CD4-positive, alpha-beta T cell (primary cell): ENCODE measurements at regions not wholly inside any gene's neighbourhood (a gene's known extent, or its start where the extent isn't known, plus 50 kb on each side); places are given as distances from the start of the nearest gene placed in this dataset.

Experiments
- ATAC-seq: fragments of 200-7000 bp; cut with Tn5 transposase; one replicate; pipeline ENCODE4 v1.10.0; 2022; ENCODE audit warnings: mild to moderate bottlenecking; ENCODE audit not compliant: poor library complexity
- CTCF ChIA-PET: fragments of 350-600 bp; sonication (Branson Sonifier 250); formaldehyde crosslinking; loops from one replicate; lab custom pipeline; 2021; ENCODE audit warnings: antibody characterized with exemption, inconsistent platforms; lab: Charles Lee
- POLR2A ChIA-PET: fragments of 350-600 bp; sonication (Branson Sonifier 250); formaldehyde crosslinking; loops from one replicate; lab custom pipeline; 2021; ENCODE audit warnings: antibody characterized with exemption, inconsistent platforms; lab: Charles Lee
- DNase-seq, 14 experiments: peaks; one replicate each; pipeline ENCODE4 v3.0.0-alpha.2; 2013 to 2020; ENCODE audit warnings: mixed read lengths in 2 of 14
- H3K27ac ChIP-seq, 2 donors: one replicate each; pipeline versions ENCODE4 v1.5.1 to v1.7.0; 2013; ENCODE audit warnings: low read length in 2 of 2, low read depth in 1 of 2, mild to moderate bottlenecking in 1 of 2
- H3K27me3 ChIP-seq, 2 experiments: 1 replicate in 1 of 2; 2 replicates in 1 of 2; pipeline versions ENCODE4 v1.6.1 to v1.7.0; 2013; ENCODE audit warnings: low read length in 2 of 2, control low read depth in 1 of 2, mild to moderate bottlenecking in 1 of 2, moderate library complexity in 1 of 2; ENCODE audit not compliant: insufficient read depth in 2 of 2, control insufficient read depth in 1 of 2
- H3K36me3 ChIP-seq: one replicate; pipeline ENCODE4 v1.6.1; 2013; ENCODE audit warnings: low read length, control low read depth; ENCODE audit not compliant: insufficient read depth
- H3K4me1 ChIP-seq: one replicate; pipeline ENCODE4 v1.6.1; 2013; ENCODE audit warnings: low read length, control low read depth; ENCODE audit not compliant: insufficient read depth
- H3K4me3 ChIP-seq: one replicate; pipeline ENCODE4 v1.5.1; 2013; ENCODE audit warnings: mild to moderate bottlenecking, low read length, moderate library complexity
- H3K9me3 ChIP-seq, 2 experiments: 1 replicate in 1 of 2; 2 replicates in 1 of 2; pipeline versions ENCODE4 v1.6.1 to v1.7.0; 2013; ENCODE audit warnings: low read length in 2 of 2, mild to moderate bottlenecking in 2 of 2, control low read depth in 1 of 2, moderate library complexity in 1 of 2; ENCODE audit not compliant: control insufficient read depth in 1 of 2, insufficient read depth in 1 of 2
- H3K27ac Mint-ChIP-seq: one replicate; pipeline ENCODE4 v1.8.0; 2020; ENCODE audit warnings: mixed read lengths
- H3K27me3 Mint-ChIP-seq: one replicate; pipeline ENCODE4 v1.8.0; 2021; ENCODE audit warnings: mixed read lengths
- H3K36me3 Mint-ChIP-seq: one replicate; pipeline ENCODE4 v1.8.0; 2021; ENCODE audit warnings: low read depth, mixed read lengths
- H3K4me1 Mint-ChIP-seq: one replicate; pipeline ENCODE4 v1.8.0; 2021; ENCODE audit warnings: low read depth, mixed read lengths
- H3K4me3 Mint-ChIP-seq: one replicate; pipeline ENCODE4 v1.8.0; 2020; ENCODE audit warnings: mild to moderate bottlenecking, mixed read lengths
- H3K9me3 Mint-ChIP-seq: one replicate; pipeline ENCODE4 v1.8.0; 2020; ENCODE audit warnings: mixed read lengths
- intact Hi-C, 2 experiments: fragments of 100-400 bp; cut with DNase I in 1 of 2; cut with micrococcal nuclease in 1 of 2; formaldehyde crosslinking; loops; one replicate each; pipeline versions ENCODE4 v1.15.1 to v1.9.0; 2023 to 2025; cut with DNase I, micrococcal nuclease
- TF ChIP-seq, protein P1 (sequence below): fragments of 200-600 bp; IDR thresholded peaks from one replicate; pipeline ENCODE4 v1.8.0; 2022; ENCODE audit warnings: antibody characterized with exemption, mild to moderate bottlenecking

DNA sequence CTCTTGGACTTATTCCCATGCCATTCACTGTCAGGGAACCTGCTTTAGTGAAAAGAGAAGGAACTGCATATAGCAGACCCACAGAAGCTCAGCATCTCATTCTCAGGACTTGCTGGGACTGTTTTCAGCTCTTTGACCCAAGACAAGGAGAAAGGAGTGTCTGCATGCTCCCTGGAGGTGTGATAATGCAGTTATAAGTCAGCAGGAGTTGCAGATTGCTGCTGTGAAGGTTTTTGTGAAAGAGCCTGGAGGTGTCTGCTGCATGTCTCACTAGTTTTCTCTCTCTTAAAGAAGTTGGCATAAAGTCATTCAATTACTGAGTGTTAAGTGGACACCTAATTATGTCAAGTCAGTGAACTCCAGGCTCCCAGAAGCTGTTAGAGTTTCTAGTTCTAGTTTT is 343.4 kb downstream of the BRINP2 start:
- H3K27me3 ChIP-seq, result no peaks in the 10 kb centered on the region
- no peaks in the 10 kb centered on the region for H3K4me1 ChIP-seq
- Mint-ChIP-seq H3K27me3 (no peaks in the 10 kb centered on the region), H3K36me3 (no peaks in the 10 kb centered on the region), H3K9me3 (peaks cover 4% of the 10 kb centered on the region), H3K27ac (no peak overlapping the region), H3K4me3 (no peak overlapping the region), H3K4me1 (no peaks in the 10 kb centered on the region)
- TF ChIP-seq, protein P1, sequence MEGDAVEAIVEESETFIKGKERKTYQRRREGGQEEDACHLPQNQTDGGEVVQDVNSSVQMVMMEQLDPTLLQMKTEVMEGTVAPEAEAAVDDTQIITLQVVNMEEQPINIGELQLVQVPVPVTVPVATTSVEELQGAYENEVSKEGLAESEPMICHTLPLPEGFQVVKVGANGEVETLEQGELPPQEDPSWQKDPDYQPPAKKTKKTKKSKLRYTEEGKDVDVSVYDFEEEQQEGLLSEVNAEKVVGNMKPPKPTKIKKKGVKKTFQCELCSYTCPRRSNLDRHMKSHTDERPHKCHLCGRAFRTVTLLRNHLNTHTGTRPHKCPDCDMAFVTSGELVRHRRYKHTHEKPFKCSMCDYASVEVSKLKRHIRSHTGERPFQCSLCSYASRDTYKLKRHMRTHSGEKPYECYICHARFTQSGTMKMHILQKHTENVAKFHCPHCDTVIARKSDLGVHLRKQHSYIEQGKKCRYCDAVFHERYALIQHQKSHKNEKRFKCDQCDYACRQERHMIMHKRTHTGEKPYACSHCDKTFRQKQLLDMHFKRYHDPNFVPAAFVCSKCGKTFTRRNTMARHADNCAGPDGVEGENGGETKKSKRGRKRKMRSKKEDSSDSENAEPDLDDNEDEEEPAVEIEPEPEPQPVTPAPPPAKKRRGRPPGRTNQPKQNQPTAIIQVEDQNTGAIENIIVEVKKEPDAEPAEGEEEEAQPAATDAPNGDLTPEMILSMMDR, result no peak
- H3K9me3 ChIP-seq, result no peaks in the 10 kb centered on the region
- no peak overlapping the region for H3K27ac ChIP-seq
- ChIA-PET CTCF (no interaction called here), POLR2A (no interaction called here)
- H3K4me3 ChIP-seq, result no peak overlapping the region
- no peaks in the 10 kb centered on the region for H3K36me3 ChIP-seq
- intact Hi-C loops, result no loop called here
- no peak for ATAC-seq
- DNase-seq, result no peak

DNA sequence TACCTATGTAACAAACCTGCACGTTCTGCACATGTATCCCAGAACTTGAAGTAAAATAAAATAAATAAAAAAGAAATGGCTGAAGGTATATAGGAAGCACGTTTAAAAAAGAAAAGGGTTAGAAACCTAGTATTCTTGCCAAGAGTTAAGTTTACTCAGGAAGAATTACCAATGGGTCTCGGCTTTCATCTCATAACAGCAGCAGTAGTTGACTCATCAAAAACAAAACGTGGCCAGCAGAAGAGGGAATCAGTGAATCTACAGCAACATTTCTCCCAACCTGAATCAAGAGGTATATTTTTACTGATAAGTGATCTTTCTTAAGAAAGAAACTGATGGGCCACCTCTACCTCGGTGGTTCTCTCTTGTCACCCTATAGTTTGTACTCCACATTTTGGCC is 340.3 kb downstream of the BRINP2 start:
- TF ChIP-seq, protein P1, result no peak
- CTCF ChIA-PET, result no interaction called here
- Histone ChIP-seq H3K27me3 (no peaks in the 10 kb centered on the region), H3K4me1 (no peaks in the 10 kb centered on the region), H3K4me3 (no peak overlapping the region), H3K27ac (no peak overlapping the region), H3K36me3 (no peaks in the 10 kb centered on the region), H3K9me3 (no peaks in the 10 kb centered on the region)
- Mint-ChIP-seq H3K4me3 (no peak overlapping the region), H3K27ac (no peak overlapping the region), H3K4me1 (no peaks in the 10 kb centered on the region), H3K9me3 (peaks cover 5% of the 10 kb centered on the region), H3K27me3 (no peaks in the 10 kb centered on the region), H3K36me3 (no peaks in the 10 kb centered on the region)
- DNase-seq (no peak), ATAC-seq (no peak)
- POLR2A ChIA-PET, result no interaction called here
- intact Hi-C loops, result no loop called here

DNA sequence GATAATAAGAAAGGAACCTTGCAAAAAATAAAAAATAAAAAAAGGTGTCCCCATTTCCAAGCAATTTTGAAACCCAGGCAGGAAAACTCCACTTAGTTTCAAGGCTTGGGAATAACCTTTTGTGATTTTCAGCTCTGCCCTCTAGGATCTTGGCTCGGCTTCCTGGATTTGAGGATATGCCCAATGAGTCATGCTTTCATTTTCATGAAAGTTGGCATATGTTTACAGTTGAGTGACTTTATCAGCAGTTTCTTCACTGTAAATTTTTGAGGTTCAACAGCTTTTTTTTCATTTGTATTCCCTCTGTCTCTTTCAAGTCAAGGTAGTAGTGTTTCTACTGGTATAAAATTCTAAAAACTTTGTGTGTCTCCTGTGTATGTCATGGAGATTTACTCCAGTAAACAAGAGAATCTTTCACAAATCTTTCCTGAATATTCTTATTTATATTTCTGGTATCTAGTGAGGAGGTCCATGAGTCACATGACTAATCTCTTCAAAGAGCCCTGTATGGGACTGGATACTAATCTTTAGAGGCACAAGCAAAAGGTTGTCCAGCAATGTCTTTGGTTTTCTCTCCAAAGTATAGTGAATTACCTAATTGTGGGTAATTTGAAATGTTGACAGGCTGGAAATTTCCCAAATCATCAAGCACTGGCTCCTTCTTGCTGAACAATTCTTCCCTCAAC is 335.3 kb downstream of the BRINP2 start:
- H3K4me1 Mint-ChIP-seq, result no peaks in the 10 kb centered on the region
- POLR2A ChIA-PET, result no interaction called here
- no peaks in the 10 kb centered on the region for H3K36me3 Mint-ChIP-seq
- Histone ChIP-seq H3K36me3 (no peaks in the 10 kb centered on the region), H3K4me1 (no peaks in the 10 kb centered on the region), H3K27me3 (no peaks in the 10 kb centered on the region), H3K27ac (no peak overlapping the region), H3K4me3 (no peak overlapping the region), H3K9me3 (no peaks in the 10 kb centered on the region)
- DNase-seq (no peak), ATAC-seq (no peak)
- no peak overlapping the region for H3K4me3 Mint-ChIP-seq
- CTCF ChIA-PET, result no interaction called here
- H3K9me3 Mint-ChIP-seq, result peaks cover 2% of the 10 kb centered on the region
- no peaks in the 10 kb centered on the region for H3K27me3 Mint-ChIP-seq
- intact Hi-C loops, result no loop called here
- no peak overlapping the region for H3K27ac Mint-ChIP-seq
- TF ChIP-seq, protein P1, result no peak
